Activated CD4-positive, alpha-beta T cell treated with anti-CD3 and anti-CD28 coated beads, Interleukin-2, amount 50 U/mL, for 16 hours (primary cell): ENCODE measurements at regions not wholly inside any gene's neighbourhood (a gene's known extent, or its start where the extent isn't known, plus 50 kb on each side); places are given as distances from the start of the nearest gene placed in this dataset.

Experiments used
- DNase-seq: peaks from one replicate; pipeline ENCODE4 v3.0.0-alpha.2; 2020

DNA sequence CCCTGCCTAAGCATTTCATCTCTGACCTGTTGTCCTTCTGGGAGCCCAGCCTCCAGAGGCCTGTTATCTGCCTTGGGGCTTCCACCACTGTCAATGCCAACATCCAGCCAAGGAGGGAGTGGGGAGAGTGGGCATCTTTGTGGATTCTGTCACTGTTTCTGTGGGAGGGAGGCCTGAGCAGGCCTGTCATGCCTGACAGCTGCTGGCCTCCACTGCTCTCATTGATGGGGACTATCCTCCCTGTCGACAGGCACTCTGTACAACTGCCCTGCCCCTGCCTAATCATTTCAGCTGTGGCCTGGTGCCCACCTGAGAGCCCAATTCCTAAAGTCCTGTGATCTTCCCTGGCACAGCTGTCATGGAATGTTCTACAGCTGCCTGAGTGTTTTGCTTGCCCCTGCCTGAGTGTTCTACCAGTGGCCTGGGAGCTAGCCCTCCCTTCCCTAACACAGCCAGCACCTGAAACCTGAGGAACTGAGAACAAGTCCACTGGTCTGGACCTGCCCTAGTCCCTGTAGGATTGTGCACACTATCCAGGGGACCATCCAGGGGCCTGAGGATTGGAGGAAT is 145.3 kb downstream of the FAM83B start:
- DNase-seq, result no peak

DNA sequence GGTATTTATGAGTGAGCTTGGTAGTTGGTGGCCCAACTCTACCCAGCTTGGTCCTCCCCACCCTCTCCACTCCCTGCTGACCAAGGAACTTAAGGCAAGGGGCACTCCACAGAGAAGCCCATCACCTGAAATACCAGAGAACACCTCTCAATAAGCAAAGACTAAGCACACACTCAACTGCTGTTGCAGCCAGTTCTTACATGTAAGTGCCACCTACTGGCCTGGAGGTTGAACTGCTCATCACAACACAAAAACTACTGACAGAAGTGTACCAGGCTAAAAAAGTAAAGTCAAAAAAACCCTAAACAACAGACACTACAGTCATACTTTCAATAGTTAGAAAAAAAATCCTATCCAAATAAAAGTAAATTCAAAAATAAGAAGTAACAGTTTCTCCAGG is 146.2 kb downstream of the FAM83B start:
- peak; percentile 2 for DNase-seq

DNA sequence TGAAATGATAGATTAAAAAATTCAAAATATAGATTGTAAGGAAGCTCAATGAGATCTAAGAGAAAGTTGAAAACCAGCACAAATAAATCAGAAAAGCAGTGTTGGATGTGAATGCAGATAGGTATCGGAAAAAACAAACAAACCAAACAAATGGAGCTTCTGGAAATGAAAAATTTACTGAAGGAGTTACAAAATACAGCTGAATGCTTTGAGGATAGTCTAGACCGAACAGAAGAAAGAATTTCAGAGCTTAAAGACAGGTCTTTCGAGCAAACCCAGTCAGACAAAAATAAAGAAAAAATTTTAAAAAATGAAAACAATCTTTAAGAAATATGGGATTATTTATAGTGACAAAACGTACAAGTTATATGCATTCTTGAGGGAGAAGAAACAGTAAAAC is 146.7 kb downstream of the FAM83B start:
- no peak for DNase-seq

DNA sequence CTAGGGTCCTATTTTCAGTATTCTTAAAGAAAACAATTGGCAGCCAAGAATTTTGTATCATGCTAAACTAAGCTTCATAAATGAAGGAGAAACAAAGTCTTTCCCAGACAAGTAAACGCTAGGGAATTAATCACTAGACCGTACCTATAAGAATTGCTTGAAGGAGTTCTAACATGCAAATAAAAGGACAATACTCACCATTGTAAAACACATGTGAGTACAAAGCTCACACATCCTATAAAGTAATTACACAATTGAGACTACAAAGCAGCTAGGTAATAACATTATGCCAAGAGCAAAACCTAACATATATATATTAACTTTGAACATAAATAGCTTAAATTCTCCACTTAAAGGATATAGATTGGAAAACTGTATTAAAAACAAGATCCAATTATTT is 147.4 kb downstream of the FAM83B start:
- DNase-seq, result no peak

DNA sequence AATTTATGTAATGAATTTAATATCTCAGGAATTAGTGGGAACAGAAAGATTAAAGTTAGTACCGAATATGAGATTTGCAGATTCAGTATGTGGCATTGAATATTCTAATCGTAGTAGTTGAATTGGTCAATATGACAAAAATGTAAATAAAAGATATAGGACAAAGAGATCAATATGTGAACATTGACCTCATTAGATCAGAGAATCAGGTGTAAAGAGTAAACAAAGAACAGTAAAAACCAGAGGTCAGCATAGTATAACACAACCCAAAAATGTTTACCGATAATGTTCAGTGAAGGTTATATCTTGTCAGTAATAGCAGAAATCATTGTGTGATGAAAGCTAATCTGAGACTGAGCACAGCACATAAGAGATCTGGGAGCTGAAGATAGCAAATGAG is 152.0 kb downstream of the FAM83B start:
- DNase-seq, result no peak

DNA sequence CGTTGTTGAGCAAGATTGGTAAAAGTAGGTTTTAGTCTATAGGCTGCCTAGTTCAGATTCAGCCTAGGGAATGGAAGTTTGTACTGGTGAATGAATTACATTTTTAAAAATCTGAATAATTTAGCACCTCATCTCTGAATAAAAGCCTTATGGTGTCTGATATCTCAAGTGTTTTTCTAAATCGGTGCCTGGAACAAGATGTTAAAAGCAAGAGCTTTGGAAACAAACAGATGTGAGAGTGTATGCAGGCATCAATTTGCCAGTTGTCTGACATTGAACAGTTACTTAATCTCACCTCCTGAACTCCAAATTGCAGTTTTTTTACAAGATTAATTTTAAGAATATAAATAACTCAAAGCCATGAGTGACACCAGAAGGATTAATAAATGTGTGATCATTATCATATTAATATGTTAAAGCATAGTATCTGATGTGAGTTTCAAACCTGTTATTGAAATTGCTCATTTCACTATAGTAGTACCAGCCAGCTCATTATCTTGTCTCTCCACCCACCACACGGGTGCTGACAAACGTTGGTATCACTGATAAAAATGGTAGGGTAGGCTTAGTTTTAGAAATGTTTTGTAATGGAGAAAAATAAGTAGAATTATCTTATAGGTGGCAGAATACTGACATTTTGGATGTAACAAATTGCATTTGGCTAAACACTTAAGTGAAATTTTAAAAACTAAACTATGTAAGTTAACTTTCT is 157.3 kb downstream of the FAM83B start:
- no peak for DNase-seq

DNA sequence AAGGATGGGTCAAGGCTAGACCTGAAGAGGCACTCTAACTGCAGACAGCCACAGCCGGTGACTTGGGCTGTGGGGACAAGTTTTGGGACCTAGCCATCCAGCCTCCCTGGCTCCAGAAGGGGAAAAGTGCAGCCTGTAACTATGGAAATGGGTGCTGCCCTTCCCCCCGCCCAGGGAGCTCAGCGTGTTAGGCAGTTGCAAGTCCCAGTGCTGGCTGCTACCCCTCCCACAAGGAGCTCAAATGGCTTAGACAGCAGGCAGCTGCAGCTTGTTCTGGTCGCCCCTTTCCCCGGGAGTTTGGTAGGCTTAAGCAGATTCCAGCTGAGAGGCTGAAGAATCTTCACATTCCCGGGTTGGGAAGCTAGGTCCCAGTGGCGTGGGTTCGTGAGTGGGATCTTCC is 162.6 kb downstream of the FAM83B start:
- DNase-seq, result no peak

DNA sequence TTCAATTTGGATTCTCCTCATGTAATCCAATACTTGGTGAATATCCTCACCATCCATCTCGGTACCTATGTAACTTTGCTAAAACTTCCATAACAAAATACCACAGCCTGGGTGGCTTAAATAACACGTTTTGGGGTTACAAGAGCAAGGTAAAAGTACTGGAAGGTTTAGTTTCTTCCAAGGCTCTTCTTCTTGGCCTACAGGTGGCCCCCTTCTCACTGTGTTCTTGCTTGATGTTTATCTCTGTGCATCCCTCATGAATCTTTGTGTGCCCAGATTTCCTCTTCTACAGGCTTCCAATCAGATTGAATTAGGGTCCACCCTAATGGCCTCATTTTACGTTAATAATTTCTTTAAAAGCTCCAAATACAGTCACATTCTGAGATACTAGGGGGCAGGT is 163.3 kb upstream of the HCRTR2 start:
- DNase-seq, result no peak

DNA sequence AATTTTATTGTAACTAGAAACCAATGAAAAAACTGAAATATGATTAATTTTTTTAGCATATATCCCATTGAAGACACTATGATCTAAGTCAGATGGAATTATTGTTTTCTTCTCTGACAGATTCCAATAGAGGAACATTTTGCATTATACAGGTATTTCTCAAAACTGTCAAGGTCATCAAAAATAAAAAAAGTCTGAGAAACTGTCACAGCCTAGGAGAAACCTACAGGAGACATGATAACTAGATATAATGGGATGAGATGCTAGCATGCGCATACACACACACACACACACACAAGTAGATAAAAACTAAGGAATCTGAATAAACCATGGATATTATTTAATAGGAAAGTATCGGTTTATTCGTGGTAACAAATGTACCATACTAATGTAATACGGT is 161.9 kb upstream of the HCRTR2 start:
- no peak for DNase-seq

DNA sequence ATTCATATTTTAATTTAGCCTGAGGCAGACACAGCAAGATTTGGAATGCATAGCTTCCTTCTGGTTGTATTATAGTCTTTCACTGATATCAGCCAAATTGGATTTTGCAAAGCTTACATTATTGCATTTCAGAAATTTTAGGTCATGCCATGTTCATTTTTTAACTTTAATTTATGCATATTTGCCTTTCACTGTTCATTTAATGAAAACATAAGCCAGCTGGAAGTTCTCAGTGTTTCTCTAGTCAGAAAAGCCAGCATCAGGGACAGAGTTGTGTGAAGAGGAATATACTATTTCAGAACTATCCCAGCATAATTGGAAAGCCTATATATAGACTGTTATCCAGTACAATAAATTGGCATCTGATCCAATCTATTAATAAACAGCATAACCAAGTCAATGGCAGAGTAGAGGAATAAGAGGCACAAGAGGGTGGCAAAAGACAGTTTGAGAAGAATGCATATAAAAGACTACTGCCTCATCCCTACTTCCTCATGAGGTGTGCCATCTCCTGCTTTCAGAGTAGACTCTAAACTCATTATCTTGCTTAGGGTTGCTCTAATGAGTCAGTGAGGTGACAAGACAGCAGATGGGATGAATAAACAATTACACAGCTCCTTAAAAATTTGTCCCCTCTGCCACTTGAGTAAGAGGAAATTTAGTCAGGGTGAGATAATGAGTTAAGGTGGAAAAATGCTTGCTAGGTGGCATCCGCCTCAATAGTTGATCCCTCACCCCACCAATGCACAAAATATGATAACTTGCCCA is 159.8 kb upstream of the HCRTR2 start:
- DNase-seq, result no peak

DNA sequence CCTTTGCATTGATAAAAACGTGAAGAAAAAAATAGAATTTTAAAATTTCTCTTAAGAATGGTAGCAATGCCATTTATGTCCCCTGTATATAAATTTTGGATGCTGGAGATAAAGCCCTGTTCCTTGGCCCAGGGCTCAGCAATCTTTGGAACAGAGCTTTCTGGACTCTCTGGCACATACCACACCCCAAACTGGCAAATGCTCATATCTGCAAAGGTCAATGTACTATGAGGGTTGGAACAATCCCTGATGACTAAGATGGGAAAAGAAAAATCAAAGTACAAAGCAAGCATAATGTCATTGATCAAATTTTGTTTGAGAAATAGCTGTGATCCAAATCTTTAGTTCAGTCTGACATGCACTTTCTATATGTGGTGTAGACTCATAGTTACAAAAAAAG is 158.1 kb upstream of the HCRTR2 start:
- no peak for DNase-seq

DNA sequence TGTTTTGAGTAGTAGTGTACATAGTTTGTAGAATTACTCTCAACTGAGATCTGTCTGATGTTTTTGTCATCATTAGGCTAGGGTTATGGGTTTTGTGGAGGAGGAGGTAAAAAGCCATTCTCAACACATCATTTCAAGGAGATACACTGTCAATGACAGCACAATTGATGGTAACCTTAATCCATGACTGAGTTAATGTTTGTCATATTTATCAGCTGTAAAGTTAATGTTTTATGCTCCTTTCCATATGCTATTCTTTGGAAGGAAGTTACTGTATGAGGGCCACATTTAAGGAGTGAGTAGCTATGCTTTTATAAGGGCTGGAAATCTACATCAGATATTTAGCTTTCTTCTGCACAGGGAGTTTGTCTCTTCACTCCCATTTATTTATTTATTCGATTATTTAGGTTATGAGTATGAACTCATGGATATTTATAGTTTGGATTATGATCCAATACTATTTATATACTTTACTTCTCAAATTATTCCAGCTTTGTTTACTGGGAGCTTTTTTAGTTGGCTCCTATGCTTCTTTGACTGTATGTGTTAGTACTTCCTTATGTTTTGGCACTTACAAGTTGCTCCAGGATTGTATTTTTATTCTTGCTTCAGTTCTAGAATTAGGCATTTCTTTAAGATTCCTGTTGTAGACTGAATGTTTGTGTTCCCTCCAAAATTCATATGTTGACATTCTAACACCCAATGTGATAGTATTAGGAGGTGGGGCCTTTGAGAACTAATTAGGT is 156.6 kb upstream of the HCRTR2 start:
- DNase-seq, result no peak

DNA sequence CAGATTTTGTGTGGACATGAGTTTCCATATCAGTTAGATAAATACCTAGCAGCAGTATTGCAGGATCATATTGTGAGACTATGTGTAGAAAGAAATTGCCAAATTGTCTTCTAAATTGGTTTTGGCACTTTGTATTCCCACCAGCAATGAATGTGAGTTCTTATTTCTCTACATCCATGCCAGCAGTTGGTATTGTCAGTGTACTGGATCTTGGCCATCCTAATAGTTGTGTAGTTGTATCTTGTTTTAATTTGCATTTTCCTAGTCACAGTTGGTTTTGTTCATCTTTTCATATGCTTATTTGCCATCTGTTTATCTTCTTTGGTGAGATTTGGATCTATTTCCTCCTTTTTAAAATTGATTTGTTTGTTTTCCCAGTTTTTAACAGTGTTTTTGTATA is 154.7 kb upstream of the HCRTR2 start:
- no peak for DNase-seq

DNA sequence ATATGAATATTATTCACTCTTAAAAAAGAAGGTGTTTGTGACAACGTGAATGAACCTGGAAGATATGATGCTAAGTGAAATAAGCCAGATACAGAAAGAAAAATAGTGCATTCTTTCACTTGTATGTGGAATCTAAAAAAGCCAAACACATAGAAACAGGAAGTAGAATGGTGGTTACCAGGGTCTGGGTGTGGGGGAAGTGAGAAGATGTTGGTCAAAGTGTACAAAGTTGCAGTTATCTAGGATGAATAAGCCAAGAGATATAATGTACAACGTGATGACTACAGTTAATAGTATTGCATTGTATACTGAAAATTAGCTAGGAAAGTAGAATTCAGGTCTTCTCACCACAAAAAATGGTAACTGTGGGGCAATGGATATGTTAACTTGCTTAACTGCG is 151.1 kb upstream of the HCRTR2 start:
- DNase-seq, result no peak

DNA sequence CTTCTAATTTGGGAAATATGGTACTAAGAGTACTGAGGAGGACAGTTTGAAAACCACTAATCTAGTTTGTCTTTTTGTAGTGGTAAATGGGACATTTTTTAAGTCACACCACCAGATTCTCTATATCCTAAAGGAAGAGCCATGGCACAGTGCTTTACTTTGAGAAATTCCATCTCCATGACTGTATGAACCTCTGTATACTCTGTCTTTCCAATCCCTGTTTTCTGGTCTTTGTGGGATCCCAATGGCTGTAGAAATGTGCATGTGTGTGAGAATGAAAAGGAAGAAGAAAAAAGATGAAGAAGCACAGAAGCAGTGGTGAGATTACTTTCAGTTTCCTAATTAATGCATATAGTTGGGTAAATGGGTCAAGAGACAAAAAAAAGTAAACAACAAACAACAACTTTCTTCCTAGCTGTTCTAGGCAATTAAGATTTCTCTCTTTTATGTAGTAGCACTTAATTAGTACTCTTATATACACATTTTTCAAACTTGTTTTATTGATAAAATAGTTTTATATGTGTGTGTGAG is 141.2 kb upstream of the HCRTR2 start:
- no peak for DNase-seq

DNA sequence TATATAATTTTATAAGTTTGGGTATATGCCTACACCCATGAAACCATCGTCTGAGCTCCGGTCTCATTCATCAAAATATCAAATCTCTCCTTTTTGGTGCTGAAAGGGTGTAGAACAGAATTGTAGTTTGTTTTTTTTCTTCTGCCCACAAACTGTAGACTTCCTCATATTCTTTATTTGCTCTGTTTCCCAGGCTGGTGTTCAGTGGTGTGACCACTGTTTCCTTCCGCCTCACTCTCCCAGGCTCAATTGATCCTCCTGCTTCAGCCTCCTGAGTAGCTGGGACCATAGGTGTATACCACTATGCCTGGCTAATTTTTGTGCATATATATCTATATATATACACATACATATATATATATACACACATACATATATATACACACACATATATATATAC is 139.6 kb upstream of the HCRTR2 start:
- no peak for DNase-seq

DNA sequence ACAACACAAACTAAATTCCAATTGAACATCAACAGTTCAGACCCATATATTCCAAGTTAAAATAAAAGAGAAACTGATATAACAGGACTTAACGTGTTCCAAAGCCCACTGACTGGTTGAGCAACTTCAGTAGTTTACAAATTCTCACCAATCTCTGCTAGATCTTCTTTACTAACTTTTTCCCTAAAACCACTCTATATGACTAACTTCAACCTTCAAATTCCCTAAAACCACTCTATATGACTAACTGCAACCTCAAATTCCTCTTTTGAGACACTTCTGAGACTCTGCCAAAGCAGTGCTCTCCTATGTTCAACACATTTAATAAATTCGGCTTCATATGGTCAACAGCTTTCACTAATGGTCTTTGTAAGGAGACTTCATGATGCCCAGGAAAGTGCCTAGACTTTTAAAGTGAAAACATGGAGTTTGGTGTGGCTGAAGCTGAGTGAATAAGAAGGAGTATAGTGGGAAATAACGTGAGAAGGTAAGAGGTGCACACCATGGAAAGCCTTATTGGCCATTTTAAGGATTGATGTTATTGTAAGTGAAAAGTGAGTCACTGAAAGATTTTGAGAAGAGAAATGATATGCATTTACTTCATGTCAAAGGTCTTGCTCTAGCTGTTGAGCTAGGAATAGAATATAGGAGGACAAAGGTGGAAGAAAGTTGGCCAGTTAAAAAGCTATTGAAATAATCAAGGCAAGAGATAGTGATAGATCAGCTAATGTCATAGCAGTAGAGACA is 134.0 kb upstream of the HCRTR2 start:
- DNase-seq, result no peak

DNA sequence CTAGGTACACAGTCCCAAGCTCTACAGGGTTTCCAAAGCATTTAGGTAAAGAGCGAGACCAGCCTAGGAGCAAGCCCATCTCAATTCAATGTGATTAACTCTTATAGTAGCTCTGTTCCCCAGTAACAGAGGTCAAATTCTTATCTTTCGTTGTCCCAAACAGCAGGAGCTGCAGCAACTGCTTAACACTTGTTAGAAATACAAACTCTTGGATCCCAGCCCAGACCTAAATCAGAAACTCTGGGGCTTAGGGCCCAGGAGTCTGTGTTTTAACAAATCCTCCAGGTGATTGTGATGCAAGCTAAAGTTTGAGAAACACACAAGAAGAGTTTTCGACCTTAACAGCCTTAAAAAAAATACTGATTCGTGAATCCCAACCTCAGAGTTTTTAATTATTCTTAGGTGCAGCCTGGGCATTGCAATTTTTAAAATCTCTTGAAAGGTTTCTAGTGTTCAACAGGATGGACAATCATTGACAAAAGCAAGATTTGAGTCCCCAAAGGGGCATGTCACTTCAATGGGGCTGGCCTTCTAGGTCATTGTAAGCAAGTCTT is 127.4 kb upstream of the HCRTR2 start:
- DNase-seq, result no peak

DNA sequence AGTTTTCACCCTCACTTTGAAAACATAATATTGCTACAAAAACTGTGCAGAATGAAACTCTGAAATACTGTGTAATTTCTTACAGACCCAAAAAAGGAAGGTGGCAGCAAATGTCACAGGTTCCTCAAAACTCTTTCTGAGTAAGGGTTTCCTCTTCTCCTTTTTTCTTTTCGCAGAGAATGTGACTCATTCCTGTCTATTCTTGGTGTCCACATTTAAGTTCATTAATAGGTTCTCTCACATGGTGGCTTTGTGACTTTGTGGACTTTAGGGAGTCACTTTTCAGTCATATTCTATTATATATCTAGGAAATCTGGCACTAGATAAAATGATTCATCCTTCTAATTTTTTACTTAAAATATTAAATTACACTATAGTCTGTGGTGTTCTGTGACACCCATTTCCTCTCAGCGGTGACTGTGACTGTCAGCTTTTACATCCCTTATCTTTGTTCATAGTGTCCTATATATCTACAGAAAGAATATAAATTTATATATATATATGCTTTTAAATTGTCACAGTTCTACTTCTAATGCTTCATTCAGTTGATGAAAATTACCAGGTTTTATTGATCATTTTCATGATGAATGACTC is 126.8 kb upstream of the HCRTR2 start:
- DNase-seq, result no peak

DNA sequence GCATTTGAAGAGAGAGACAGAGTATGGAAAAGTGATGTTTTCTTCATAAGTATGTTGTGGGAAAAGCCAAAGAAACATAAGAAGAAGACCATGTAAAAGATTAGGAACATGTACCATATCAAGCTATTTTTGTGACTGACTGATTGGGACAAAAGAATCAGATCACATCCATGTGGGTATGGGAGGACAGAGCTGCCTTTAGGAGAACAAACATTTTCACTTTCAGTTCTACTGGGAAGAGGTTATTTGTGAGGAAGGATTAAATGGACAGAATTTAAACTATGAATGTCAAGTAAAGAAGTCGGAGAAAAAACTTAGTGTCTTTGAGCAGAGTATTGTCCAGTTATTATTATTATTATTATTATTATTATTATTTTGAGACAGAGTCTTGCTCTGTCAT is 124.4 kb upstream of the HCRTR2 start:
- no peak for DNase-seq

DNA sequence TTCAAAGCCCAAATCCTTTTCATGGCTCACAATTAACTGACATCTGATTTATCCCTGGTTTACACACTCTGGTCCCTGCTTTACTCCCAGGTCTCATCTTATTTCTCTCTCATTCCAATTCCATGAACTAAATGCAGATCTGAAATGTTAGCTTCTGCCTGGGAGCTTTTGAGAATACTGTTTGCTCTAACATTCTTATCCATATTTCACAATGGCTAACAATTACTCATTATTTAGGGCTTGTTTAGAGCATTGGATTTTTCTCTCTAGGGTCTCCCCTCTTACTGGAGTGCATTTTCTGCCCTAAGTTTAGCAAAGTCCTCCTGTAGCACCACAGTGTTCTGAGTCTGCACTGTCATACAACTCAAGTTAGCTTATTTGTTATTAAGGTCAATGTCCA is 121.5 kb upstream of the HCRTR2 start:
- no peak for DNase-seq

DNA sequence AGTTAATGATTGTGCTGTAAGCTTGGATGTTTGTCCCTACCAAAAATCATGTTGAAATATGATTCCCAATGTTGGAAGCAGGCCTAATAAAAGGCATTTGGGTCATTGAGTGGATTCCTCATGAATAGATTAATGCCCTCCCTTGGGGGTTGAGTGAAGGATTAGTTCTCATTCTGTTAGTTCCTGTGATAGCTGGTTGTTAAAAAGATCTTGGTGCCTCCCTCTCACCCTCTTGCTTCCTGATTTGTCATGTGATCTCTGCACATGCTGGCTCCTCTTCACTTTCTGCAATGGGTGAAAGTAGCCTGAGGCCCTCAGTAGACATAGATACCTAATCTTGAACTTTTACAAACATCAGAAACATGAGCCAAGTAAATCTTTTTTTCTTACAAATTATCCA is 115.6 kb upstream of the HCRTR2 start:
- no peak for DNase-seq
